IMR-90 (cell line): ENCODE measurements at regions not wholly inside any gene's neighbourhood (a gene's known extent, or its start where the extent isn't known, plus 50 kb on each side); places are given as distances from the start of the nearest gene placed in this dataset.

Experiments used
- ATAC-seq: fragments of 200-7000 bp; cut with Tn5 transposase; 2 replicates; pipeline ENCODE4 v1.9.1; 2020; ENCODE audit warnings: low read depth, mild to moderate bottlenecking, moderate library complexity
- BruUV-seq: library from RNA; stranded (reverse); fragments of 400-500 nt; replicated peaks from 2 replicates; lab custom pipeline; 2021; lab: Mats Ljungman, UMichigan
- CTCF ChIA-PET: fragments of 300-600 bp; formaldehyde crosslinking; extraction: SDS; loops from one replicate; lab custom pipeline; 2021; ENCODE audit warnings: antibody characterized with exemption; lab: Yijun Ruan, JAX
- POLR2A ChIA-PET: fragments of 300-600 bp; sonication (Branson Sonifier 250); formaldehyde crosslinking; loops from one replicate; lab custom pipeline; 2022; ENCODE audit warnings: antibody characterized with exemption; ENCODE audit not compliant: unreplicated experiment; lab: Charles Lee
- DNase-seq: peaks from one replicate; pipeline ENCODE4 v3.0.0; 2013
- H2AFZ ChIP-seq: replicated peaks from 2 replicates; pipeline ENCODE3; 2013; ENCODE audit warnings: low read length, mild to moderate bottlenecking; ENCODE audit not compliant: poor library complexity
- H2AK5ac ChIP-seq: 2 replicates; pipeline ENCODE4 v1.6.1; 2013; ENCODE audit warnings: low read depth, low read length, inconsistent platforms
- H2AK9ac ChIP-seq: replicated peaks from 2 replicates; pipeline ENCODE3; 2013; ENCODE audit warnings: mild to moderate bottlenecking, low read depth, low read length, moderate library complexity; ENCODE audit not compliant: poor library complexity
- H2BK120ac ChIP-seq: 2 replicates; pipeline ENCODE4 v1.6.1; 2013; ENCODE audit warnings: low read depth, low read length, inconsistent platforms
- H2BK15ac ChIP-seq: 3 replicates; pipeline ENCODE4 v1.6.1; 2013; ENCODE audit warnings: low read depth, low read length, inconsistent platforms
- H2BK20ac ChIP-seq: 2 replicates; pipeline ENCODE4 v1.6.1; 2013; ENCODE audit warnings: low read depth, mild to moderate bottlenecking, inconsistent platforms, low read length, moderate library complexity
- H2BK5ac ChIP-seq: 2 replicates; pipeline ENCODE4 v1.6.1; 2013; ENCODE audit warnings: mild to moderate bottlenecking, low read depth, low read length, inconsistent platforms; ENCODE audit not compliant: poor library complexity, severe bottlenecking
- H3K14ac ChIP-seq: replicated peaks from 2 replicates; pipeline ENCODE4 v1.6.1; 2013; ENCODE audit warnings: low read depth, low read length, inconsistent platforms
- H3K18ac ChIP-seq: 2 replicates; pipeline ENCODE4 v1.6.1; 2013; ENCODE audit warnings: low read depth, low read length, control low read depth
- H3K23ac ChIP-seq: 2 replicates; pipeline ENCODE4 v1.6.1; 2013; ENCODE audit warnings: low read depth, low read length, inconsistent platforms
- H3K27ac ChIP-seq: 2 replicates; pipeline ENCODE4 v1.5.1; 2013; ENCODE audit warnings: mild to moderate bottlenecking, control low read depth, low read length; ENCODE audit not compliant: insufficient read depth
- H3K27me3 ChIP-seq: 2 replicates; pipeline ENCODE4 v1.6.1; 2013; ENCODE audit warnings: low read length; ENCODE audit not compliant: control insufficient read depth, insufficient read depth
- H3K36me3 ChIP-seq: 2 replicates; pipeline ENCODE4 v1.6.1; 2013; ENCODE audit warnings: low read length, mixed read lengths; ENCODE audit not compliant: control insufficient read depth, insufficient read depth
- H3K4ac ChIP-seq: 2 replicates; pipeline ENCODE4 v1.6.1; 2013; ENCODE audit warnings: low read depth, low read length, inconsistent platforms
- H3K4me1 ChIP-seq: 2 replicates; pipeline ENCODE4 v1.6.1; 2013; ENCODE audit warnings: low read length, mixed read lengths; ENCODE audit not compliant: control insufficient read depth, insufficient read depth
- H3K4me2 ChIP-seq: 2 replicates; pipeline ENCODE4 v1.6.1; 2013; ENCODE audit warnings: low read depth, mild to moderate bottlenecking, control low read depth, low read length, moderate library complexity
- H3K4me3 ChIP-seq: 2 replicates; pipeline ENCODE4 v1.5.1; 2013; ENCODE audit warnings: low read depth, mild to moderate bottlenecking, control low read depth, low read length, moderate library complexity; ENCODE audit not compliant: insufficient read depth
- H3K56ac ChIP-seq: 2 replicates; pipeline ENCODE4 v1.6.1; 2013; ENCODE audit warnings: low read length, inconsistent platforms; ENCODE audit not compliant: insufficient read depth; ENCODE audit errors: extremely low read depth
- H3K79me1 ChIP-seq, 2 experiments: 2 replicates each; pipeline ENCODE4 v1.6.1; 2013; ENCODE audit warnings: low read length in 2 of 2, inconsistent platforms in 1 of 2, low read depth in 1 of 2
- H3K9ac ChIP-seq: 2 replicates; pipeline ENCODE4 v1.6.1; 2013; ENCODE audit warnings: low read depth, low read length, control low read depth
- H3K9me1 ChIP-seq: 2 replicates; pipeline ENCODE4 v1.6.1; 2013; ENCODE audit warnings: low read length, inconsistent platforms; ENCODE audit not compliant: insufficient read depth
- H3K9me3 ChIP-seq: 2 replicates; pipeline ENCODE4 v1.6.1; 2013; ENCODE audit warnings: low read length; ENCODE audit not compliant: control insufficient read depth, insufficient read depth
- H4K20me1 ChIP-seq: 2 replicates; pipeline ENCODE4 v1.6.1; 2013; ENCODE audit warnings: low read length, inconsistent platforms; ENCODE audit not compliant: insufficient read depth
- H4K5ac ChIP-seq: 2 replicates; pipeline ENCODE4 v1.6.1; 2013; ENCODE audit warnings: mild to moderate bottlenecking, low read depth, low read length, control low read depth
- H4K8ac ChIP-seq, 2 experiments: 2 replicates each; pipeline ENCODE4 v1.6.1; 2013; ENCODE audit warnings: low read depth in 2 of 2, low read length in 2 of 2, control low read depth in 1 of 2, inconsistent platforms in 1 of 2
- H4K91ac ChIP-seq: 2 replicates; pipeline ENCODE4 v1.6.1; 2013; ENCODE audit warnings: low read depth, low read length, inconsistent platforms; ENCODE audit not compliant: insufficient read depth
- BHLHE40 ChIP-seq: fragments of 150-350 bp; IDR thresholded peaks from 2 replicates; pipeline ENCODE4 v1.6.1; 2016; ENCODE audit warnings: mild to moderate bottlenecking, low read depth, low read length
- CEBPB ChIP-seq: IDR thresholded peaks from 2 replicates; pipeline ENCODE4 v1.6.1; 2012; ENCODE audit warnings: low read depth, low read length, improper control_type of control experiment
- FOS ChIP-seq: fragments of 150-350 bp; IDR thresholded peaks from 2 replicates; pipeline ENCODE4 v1.6.1; 2016; ENCODE audit warnings: low read depth, low read length
- MXI1 ChIP-seq: IDR thresholded peaks from 2 replicates; pipeline ENCODE4 v1.6.1; 2012; ENCODE audit warnings: low read depth, mild to moderate bottlenecking, low read length, moderate library complexity, borderline replicate concordance
- NFE2L2 ChIP-seq: fragments of 150-350 bp; IDR thresholded peaks from 2 replicates; pipeline ENCODE4 v1.6.1; 2016; ENCODE audit warnings: low read depth, mild to moderate bottlenecking, low read length
- USF2 ChIP-seq: fragments of 150-350 bp; IDR thresholded peaks from 2 replicates; pipeline ENCODE4 v1.6.1; 2017; ENCODE audit warnings: mild to moderate bottlenecking, antibody characterized with exemption, low read length, low read depth
- WGBS, 2 experiments: methylation state at CpG; one replicate each; pipeline versions ENCODE4 v1.1.5 to v1.1.7; 2013; ENCODE audit warnings: missing lambda C conversion rate in 2 of 2; ENCODE audit not compliant: insufficient read length in 1 of 2; ENCODE audit errors: extremely low coverage in 2 of 2; 5-methylcytosine and 5-hydroxymethylcytosine counted together
- dilution Hi-C: fragments of 300-500 bp; cut with HindIII; formaldehyde crosslinking; loops from one replicate; pipeline ENCODE4 v1.14.3; 2018; ENCODE audit warnings: low sequenced_read_pairs; ENCODE audit not compliant: unreplicated experiment
- in situ Hi-C: fragments of 300-500 bp; cut with MboI; formaldehyde crosslinking; loops from 3 replicates; pipeline ENCODE4 v1.14.3; 2019; ENCODE audit warnings: low sequenced_read_pairs, inconsistent platforms, mixed read lengths
- intact Hi-C: fragments of 100-400 bp; cut with micrococcal nuclease; formaldehyde crosslinking; loops from 2 replicates; pipeline ENCODE4 v1.10.0; 2022
- TF ChIP-seq, protein P1 (sequence below): fragments of 150-350 bp; IDR thresholded peaks from 2 replicates; pipeline ENCODE4 v1.6.1; 2016; ENCODE audit warnings: low read depth, mild to moderate bottlenecking, low read length, moderate library complexity, borderline replicate concordance

GRCh38 chr3:104347291-104347690, 1019.4 kb upstream of the ALCAM start:
- no peak overlapping the region for H3K18ac ChIP-seq
- CTCF ChIA-PET: interaction anchor here (0.6 kb wide), 1 partner anchor 10 kb away, joined by 4 read pairs; no protein-coding TSS in a partner anchor
- no TSS peak for BruUV-seq

More at GRCh38 chr3:104347291-104347690, 1019.4 kb upstream of the ALCAM start:
- no peak overlapping the region for H2BK5ac ChIP-seq
- no peak overlapping the region for H3K4ac ChIP-seq
- no peak overlapping the region for H3K4me2 ChIP-seq
- dilution Hi-C loops: no loop called here
- no peak overlapping the region for H2BK20ac ChIP-seq
- no peak overlapping the region for H4K91ac ChIP-seq
- H3K23ac ChIP-seq: no peak overlapping the region
- no CpG with 5 or more reads among the region's 1 CpG for WGBS, 2 experiments
- H2BK120ac ChIP-seq: no peak overlapping the region
- H4K20me1 ChIP-seq: no peaks in the 10 kb centered on the region
- DNase-seq (no peak), ATAC-seq (no peak)
- no peak overlapping the region for H4K8ac ChIP-seq
- in situ Hi-C loops: no loop called here
- H3K14ac ChIP-seq: no peak overlapping the region
- TF ChIP-seq CEBPB: no peak
- no peak for TF ChIP-seq USF2
- TF ChIP-seq, protein P1, sequence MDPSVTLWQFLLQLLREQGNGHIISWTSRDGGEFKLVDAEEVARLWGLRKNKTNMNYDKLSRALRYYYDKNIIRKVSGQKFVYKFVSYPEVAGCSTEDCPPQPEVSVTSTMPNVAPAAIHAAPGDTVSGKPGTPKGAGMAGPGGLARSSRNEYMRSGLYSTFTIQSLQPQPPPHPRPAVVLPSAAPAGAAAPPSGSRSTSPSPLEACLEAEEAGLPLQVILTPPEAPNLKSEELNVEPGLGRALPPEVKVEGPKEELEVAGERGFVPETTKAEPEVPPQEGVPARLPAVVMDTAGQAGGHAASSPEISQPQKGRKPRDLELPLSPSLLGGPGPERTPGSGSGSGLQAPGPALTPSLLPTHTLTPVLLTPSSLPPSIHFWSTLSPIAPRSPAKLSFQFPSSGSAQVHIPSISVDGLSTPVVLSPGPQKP: no peak
- TF ChIP-seq NFE2L2: no peak
- TF ChIP-seq BHLHE40: no peak
- TF ChIP-seq FOS: no peak
- TF ChIP-seq MXI1: no peak
- no peak overlapping the region for H3K9ac ChIP-seq
- POLR2A ChIA-PET: no interaction called here
- H3K36me3 ChIP-seq: no peaks in the 10 kb centered on the region
- no peaks in the 10 kb centered on the region for H3K9me1 ChIP-seq
- H3K4me1 ChIP-seq: no peaks in the 10 kb centered on the region
- no peak overlapping the region for H3K27ac ChIP-seq
- H3K9me3 ChIP-seq: no peaks in the 10 kb centered on the region
- no peaks in the 10 kb centered on the region for H3K79me1 ChIP-seq
- H3K4me3 ChIP-seq: no peak overlapping the region
- intact Hi-C loops: no loop called here
- H3K27me3 ChIP-seq: no peaks in the 10 kb centered on the region; the same call in 1 of the 2 replicates
- no peak overlapping the region for H2AK9ac ChIP-seq
- no peak overlapping the region for H2AK5ac ChIP-seq
- no peak overlapping the region for H2AFZ ChIP-seq
- no peak overlapping the region for H4K5ac ChIP-seq
- H3K56ac ChIP-seq: no peak overlapping the region
- H2BK15ac ChIP-seq: no peak overlapping the region
